Fibroblast of lung (primary cell): ENCODE measurements at regions not wholly inside any gene's neighbourhood (a gene's known extent, or its start where the extent isn't known, plus 50 kb on each side); places are given as distances from the start of the nearest gene placed in this dataset.

Experiments
- DNase-seq, 2 donors: peaks; one replicate each; pipeline versions ENCODE4 v3.0.0 to v3.0.0-alpha.2; 2010; ENCODE audit warnings: low read depth in 2 of 2
- H2AFZ ChIP-seq: 2 replicates; pipeline ENCODE4 v1.5.1; 2012; ENCODE audit warnings: low read length, control low read depth, inconsistent platforms
- H3K27ac ChIP-seq: 2 replicates; pipeline ENCODE4 v1.5.1; 2011; ENCODE audit warnings: low read length, control low read depth; ENCODE audit not compliant: insufficient read depth
- H3K27me3 ChIP-seq: 2 replicates; pipeline ENCODE4 v1.5.1; 2011; ENCODE audit warnings: mild to moderate bottlenecking, low read length; ENCODE audit not compliant: control insufficient read depth, insufficient read depth
- H3K36me3 ChIP-seq: 2 replicates; pipeline ENCODE4 v1.5.1; 2011; ENCODE audit warnings: low read length; ENCODE audit not compliant: control insufficient read depth, insufficient read depth
- H3K4me1 ChIP-seq: 2 replicates; pipeline ENCODE4 v1.5.1; 2011; ENCODE audit warnings: low read length; ENCODE audit not compliant: control insufficient read depth, insufficient read depth; ENCODE audit errors: extremely low read depth
- H3K4me2 ChIP-seq: 2 replicates; pipeline ENCODE4 v1.5.1; 2011; ENCODE audit warnings: low read length, control low read depth; ENCODE audit not compliant: insufficient read depth; ENCODE audit errors: extremely low read depth
- H3K4me3 ChIP-seq, 4 experiments: fragments of 200-600 bp in 1 of 4; sonication (generic) in 1 of 4; replicated peaks in 1 of 4; 2 replicates each; pipeline ENCODE4 v1.5.1; 2011 to 2016; ENCODE audit warnings: low read length in 4 of 4, low read depth in 3 of 4, mild to moderate bottlenecking in 3 of 4, control low read depth in 2 of 4, inconsistent platforms in 1 of 4, mixed read lengths in 1 of 4; ENCODE audit not compliant: insufficient read depth in 1 of 4; ENCODE audit errors: control extremely low read depth in 1 of 4
- H3K79me2 ChIP-seq: 2 replicates; pipeline ENCODE4 v1.5.1; 2012; ENCODE audit warnings: mild to moderate bottlenecking, low read length, inconsistent platforms; ENCODE audit not compliant: control insufficient read depth, insufficient read depth
- H3K9ac ChIP-seq: 2 replicates; pipeline ENCODE4 v1.5.1; 2011; ENCODE audit warnings: mild to moderate bottlenecking, low read length, control low read depth; ENCODE audit not compliant: insufficient read depth
- H3K9me3 ChIP-seq: 2 replicates; pipeline ENCODE4 v1.5.1; 2012; ENCODE audit warnings: low read depth, low read length; ENCODE audit not compliant: control insufficient read depth, insufficient read depth
- H4K20me1 ChIP-seq: 2 replicates; pipeline ENCODE4 v1.5.1; 2011; ENCODE audit warnings: low read length; ENCODE audit not compliant: control insufficient read depth, insufficient read depth; ENCODE audit errors: extremely low read depth
- CTCF ChIP-seq, 2 donors: IDR thresholded peaks in 1 of 2; conservative IDR thresholded peaks in 1 of 2; 1 replicate in 1 of 2; 2 replicates in 1 of 2; pipeline ENCODE4 v1.5.1; 2011 to 2012; ENCODE audit warnings: low read length in 2 of 2, control low read depth in 1 of 2, inconsistent platforms in 1 of 2, low read depth in 1 of 2, mild to moderate bottlenecking in 1 of 2
- EZH2 ChIP-seq: IDR thresholded peaks from 2 replicates; pipeline ENCODE4 v1.5.1; 2012; ENCODE audit warnings: low read length, control low read depth, mild to moderate bottlenecking; ENCODE audit errors: missing control alignments

GRCh38 chr18:47411159-47411558, 159.7 kb upstream of the SKOR2 start:
- Histone ChIP-seq H3K9ac (no peak overlapping the region), H3K79me2 (no peaks in the 10 kb centered on the region), H2AFZ (no peak overlapping the region), H3K4me3 (no peak overlapping the region), H3K27ac (no peak overlapping the region), H3K9me3 (no peaks in the 10 kb centered on the region), H3K36me3 (no peaks in the 10 kb centered on the region), H4K20me1 (no peaks in the 10 kb centered on the region), H3K27me3 (no peaks in the 10 kb centered on the region), H3K4me1 (no peaks in the 10 kb centered on the region), H3K4me2 (no peak overlapping the region)
- TF ChIP-seq EZH2 (no peak), CTCF (conservative IDR thresholded peaks at IDR 0.05 in 1 of 2, IDR thresholded peaks at IDR 0.05 in 1 of 2; ENCODE audit: low read depth in 1 of 2, low read length in 2 of 2) (no peak)
- DNase-seq, result no peak

GRCh38 chr18:47410139-47410538, 158.7 kb upstream of the SKOR2 start:
- DNase-seq, result no peak
- Histone ChIP-seq H3K27me3 (no peaks in the 10 kb centered on the region), H3K4me3 (no peak overlapping the region), H3K4me1 (no peaks in the 10 kb centered on the region), H4K20me1 (no peaks in the 10 kb centered on the region), H3K9me3 (no peaks in the 10 kb centered on the region), H3K79me2 (no peaks in the 10 kb centered on the region), H3K9ac (no peak overlapping the region), H3K4me2 (no peak overlapping the region), H2AFZ (no peak overlapping the region), H3K27ac (no peak overlapping the region), H3K36me3 (no peaks in the 10 kb centered on the region)
- no peak for TF ChIP-seq EZH2
- TF ChIP-seq CTCF (conservative IDR thresholded peaks at IDR 0.05 in 1 of 2, IDR thresholded peaks at IDR 0.05 in 1 of 2; ENCODE audit: low read depth in 1 of 2, low read length in 2 of 2), result no peak

- H3K27me3 ChIP-seq, result no peaks in the 10 kb centered on the region
- no peak overlapping the region for H3K4me2 ChIP-seq
- no peak overlapping the region for H2AFZ ChIP-seq
- no peaks in the 10 kb centered on the region for H3K79me2 ChIP-seq
- H3K9ac ChIP-seq, result no peak overlapping the region
- H3K9me3 ChIP-seq, result no peaks in the 10 kb centered on the region
- no peak overlapping the region for H3K27ac ChIP-seq
- TF ChIP-seq EZH2 (no peak), CTCF (conservative IDR thresholded peaks at IDR 0.05 in 1 of 2, IDR thresholded peaks at IDR 0.05 in 1 of 2; ENCODE audit: low read depth in 1 of 2, low read length in 2 of 2) (no peak)
- H3K4me3 ChIP-seq, result no peak overlapping the region
- no peak for DNase-seq
- H4K20me1 ChIP-seq, result no peaks in the 10 kb centered on the region
- no peaks in the 10 kb centered on the region for H3K36me3 ChIP-seq
- H3K4me1 ChIP-seq, result no peaks in the 10 kb centered on the region
These were observed 158.1 kb upstream of the SKOR2 start for GRCh38 chr18:47409519-47409918.
